SU-DHL-6 (cell line): ENCODE measurements at regions not wholly inside any gene's neighbourhood (a gene's known extent, or its start where the extent isn't known, plus 50 kb on each side); places are given as distances from the start of the nearest gene placed in this dataset.

Source experiments
- EZH2phosphoT487 ChIP-seq: fragments of 200-600 bp; sonication (generic), shearing (Covaris generic); conservative IDR thresholded peaks from 2 replicates; pipeline ENCODE4 v1.6.1; 2018; ENCODE audit warnings: mild to moderate bottlenecking, antibody characterized with exemption, low read length, moderate library complexity, mixed read lengths
- TF ChIP-seq, protein P1 (sequence below): fragments of 200-600 bp; sonication (generic); IDR thresholded peaks from one replicate; pipeline ENCODE4 v1.5.1; 2017; ENCODE audit warnings: antibody characterized with exemption, mild to moderate bottlenecking, low read length, moderate library complexity; ENCODE audit not compliant: insufficient read depth, poor library complexity, severe bottlenecking

DNA sequence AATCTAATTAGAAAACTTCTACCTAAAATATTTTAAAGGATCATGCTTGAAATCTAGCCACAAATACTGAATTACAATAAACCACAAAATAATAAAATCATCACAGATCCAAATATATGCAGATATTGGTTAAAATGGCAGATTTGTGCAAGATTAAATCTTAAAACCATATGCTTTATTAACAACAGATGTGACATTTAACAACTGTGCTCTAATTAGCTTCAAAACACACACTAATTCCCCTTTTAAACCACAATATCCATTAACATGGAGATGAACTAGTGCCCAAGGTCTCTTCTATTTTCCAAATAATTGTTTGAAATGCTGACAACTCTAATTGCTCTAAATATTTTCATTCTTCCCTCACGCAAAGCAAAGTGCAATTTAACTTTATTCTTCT is 1530.3 kb downstream of the SI start:
- TF ChIP-seq, protein P1, sequence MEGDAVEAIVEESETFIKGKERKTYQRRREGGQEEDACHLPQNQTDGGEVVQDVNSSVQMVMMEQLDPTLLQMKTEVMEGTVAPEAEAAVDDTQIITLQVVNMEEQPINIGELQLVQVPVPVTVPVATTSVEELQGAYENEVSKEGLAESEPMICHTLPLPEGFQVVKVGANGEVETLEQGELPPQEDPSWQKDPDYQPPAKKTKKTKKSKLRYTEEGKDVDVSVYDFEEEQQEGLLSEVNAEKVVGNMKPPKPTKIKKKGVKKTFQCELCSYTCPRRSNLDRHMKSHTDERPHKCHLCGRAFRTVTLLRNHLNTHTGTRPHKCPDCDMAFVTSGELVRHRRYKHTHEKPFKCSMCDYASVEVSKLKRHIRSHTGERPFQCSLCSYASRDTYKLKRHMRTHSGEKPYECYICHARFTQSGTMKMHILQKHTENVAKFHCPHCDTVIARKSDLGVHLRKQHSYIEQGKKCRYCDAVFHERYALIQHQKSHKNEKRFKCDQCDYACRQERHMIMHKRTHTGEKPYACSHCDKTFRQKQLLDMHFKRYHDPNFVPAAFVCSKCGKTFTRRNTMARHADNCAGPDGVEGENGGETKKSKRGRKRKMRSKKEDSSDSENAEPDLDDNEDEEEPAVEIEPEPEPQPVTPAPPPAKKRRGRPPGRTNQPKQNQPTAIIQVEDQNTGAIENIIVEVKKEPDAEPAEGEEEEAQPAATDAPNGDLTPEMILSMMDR = no peak
- no peak for TF ChIP-seq EZH2phosphoT487
